HG03575 (cell line): ENCODE measurements at regions not wholly inside any gene's neighbourhood (a gene's known extent, or its start where the extent isn't known, plus 50 kb on each side); places are given as distances from the start of the nearest gene placed in this dataset.

ENCODE experiments used
- ATAC-seq: cut with Tn5 transposase; IDR thresholded peaks from one replicate; pipeline ENCODE4 v1.9.1; 2021; ENCODE audit not compliant: unreplicated experiment, insufficient number of reproducible peaks, low FRiP score; ENCODE audit errors: extremely low read depth

DNA sequence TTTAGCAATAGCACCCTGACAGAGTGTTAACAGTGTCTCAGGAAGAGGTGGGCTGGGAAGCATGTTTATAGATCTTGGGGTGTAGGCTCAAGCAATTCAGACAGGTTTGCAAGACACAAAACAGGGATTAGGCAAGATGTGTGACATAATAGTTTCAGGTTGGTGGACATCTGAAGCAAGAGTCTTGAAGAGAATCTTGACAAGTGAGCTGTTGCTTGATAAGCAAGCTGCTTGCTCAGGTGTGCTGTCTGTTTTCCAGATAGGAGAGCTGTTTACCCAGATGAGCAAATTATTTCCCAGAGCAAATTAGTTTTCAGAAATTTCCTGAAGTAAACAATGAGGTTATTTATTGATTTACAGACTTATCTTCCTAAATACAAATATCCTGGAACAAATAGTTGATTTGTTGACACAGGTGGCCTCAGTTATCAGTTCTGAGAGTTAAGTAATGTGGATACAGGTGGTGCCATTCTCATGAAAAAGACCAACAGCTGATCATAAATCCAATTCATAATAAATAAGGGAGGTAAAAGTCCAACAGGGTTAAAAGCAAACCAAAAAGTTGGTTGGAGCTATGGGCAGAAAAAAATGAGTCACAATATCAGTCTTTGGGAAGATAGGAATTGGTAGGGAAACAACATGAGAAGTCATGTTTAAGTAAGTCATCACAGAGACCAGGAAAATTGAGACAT is 437.3 kb downstream of the TBL1XR1 start:
- ATAC-seq = no peak

- no peak for ATAC-seq
These were observed 439.9 kb downstream of the TBL1XR1 start for GRCh38 chr3:176757429-176757828.

DNA sequence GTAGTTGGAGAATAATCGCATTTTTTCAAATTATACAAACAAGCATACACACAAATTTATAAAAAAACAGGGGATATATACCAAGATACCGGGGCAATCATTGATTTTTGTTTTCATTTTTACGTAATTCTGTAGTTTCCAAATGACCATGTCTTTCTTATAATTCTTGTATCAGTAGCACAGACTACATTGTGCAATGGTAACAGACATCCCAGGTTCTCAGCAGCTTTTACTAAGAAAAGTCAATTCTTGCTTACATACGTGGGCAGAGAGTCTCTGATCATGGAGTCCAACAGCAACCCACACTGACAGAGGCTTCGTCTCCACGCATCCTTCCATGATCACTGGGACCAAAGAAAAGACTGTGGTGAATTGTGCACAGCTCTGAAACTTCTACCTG is 441.3 kb downstream of the TBL1XR1 start:
- ATAC-seq = no peak

DNA sequence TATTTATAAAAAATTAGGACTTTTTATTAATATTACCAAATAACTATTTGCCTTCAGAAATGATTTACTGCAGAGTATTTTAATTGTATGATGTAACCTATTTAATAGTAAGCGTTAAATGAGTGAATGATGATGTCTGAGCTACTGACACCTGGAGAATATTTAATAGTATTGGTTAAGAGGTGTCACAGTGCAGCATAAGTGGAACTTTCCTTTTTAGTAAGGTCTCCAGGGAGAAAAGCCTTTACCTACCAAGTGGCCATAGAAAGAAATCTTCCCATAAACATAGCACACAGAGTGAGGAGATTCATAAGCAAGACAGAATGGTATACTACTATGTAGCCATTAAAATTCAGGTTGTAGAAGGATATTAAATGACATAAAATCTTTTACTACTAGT is 441.7 kb downstream of the TBL1XR1 start:
- no peak for ATAC-seq

- no peak for ATAC-seq
These were observed 455.6 kb downstream of the TBL1XR1 start for GRCh38 chr3:176741664-176742047.

DNA sequence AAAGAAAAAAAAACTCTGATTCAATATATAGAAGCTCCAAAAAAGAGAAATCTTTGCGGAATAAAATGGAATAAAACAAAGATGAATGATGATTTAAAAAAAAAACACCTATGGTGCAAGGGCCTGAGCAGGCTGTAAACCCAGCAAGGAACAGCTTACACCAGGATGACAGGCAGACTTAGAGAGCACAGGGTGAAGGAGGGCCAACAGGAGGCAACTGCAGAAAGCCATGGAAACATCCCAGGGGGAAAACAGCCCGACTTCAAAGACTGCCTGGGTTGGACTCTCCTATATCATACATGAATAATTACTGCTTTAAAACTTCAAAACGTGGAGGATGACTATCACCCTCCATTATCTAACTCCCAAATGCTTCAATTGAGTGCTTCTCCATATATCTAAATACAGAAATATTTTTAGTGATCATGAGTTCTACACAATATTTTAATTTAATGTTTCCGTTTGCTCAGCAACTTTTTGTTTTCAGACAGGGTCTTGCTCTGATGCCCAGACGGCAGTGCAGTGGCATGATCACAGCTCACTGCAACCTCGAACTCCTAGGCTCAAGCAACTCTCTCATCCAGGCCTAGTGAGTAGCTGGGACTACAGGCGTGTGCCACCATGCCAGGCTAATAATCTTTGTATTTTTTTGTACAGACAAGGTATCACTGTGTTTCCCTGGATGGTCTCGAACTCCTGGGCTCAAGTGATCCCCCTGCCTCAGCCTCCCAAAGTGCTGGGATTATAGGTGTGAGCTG is 456.2 kb downstream of the TBL1XR1 start:
- no peak for ATAC-seq

DNA sequence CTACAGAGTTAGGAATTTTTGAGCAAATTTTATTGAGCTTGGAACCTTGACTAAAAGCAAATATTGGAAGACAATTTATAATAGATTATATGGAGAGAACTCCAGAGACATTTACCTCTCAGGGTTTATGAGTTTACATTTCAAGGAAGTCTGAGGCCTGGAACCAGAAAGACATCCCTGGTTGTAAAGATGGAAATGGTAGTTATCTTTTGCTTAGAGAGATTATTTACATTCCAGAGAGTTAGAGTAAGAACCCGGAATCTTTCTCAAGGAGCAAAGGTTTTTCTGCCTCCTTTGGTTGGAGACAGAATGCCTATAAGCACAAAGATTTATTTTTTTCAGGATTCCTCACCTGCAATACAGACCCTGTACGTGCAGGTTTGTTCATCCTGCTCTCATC is 458.1 kb downstream of the TBL1XR1 start:
- ATAC-seq = no peak

DNA sequence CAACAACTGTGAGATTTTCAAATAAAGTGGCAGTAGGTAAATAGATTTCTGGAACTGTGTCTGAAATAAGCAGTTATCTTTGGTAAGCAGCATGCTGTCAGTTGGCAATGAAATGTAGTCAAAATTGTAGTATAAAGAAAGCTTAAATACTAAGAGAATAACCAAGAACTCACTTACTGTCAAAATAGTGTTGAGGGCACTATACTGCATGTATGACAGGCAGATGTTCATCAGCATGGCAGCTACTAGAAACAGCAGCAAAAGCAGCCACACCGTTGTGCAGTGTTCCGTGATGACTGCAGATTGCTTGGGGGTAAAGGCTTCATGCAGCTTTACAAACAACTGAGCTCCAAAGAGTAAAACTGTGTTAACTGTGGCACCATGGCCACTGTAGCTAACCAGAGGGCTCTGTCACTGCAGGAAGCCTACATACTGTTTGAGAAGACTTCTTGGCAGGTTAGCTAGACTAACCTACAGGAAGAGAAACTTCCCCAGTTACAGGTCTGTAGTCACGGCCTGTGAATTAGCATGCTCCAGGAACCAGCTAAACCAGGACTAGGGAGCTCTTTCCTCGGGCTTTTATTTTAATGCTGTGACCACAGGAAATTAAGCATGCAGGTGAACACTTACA is 459.7 kb downstream of the TBL1XR1 start:
- no peak for ATAC-seq

DNA sequence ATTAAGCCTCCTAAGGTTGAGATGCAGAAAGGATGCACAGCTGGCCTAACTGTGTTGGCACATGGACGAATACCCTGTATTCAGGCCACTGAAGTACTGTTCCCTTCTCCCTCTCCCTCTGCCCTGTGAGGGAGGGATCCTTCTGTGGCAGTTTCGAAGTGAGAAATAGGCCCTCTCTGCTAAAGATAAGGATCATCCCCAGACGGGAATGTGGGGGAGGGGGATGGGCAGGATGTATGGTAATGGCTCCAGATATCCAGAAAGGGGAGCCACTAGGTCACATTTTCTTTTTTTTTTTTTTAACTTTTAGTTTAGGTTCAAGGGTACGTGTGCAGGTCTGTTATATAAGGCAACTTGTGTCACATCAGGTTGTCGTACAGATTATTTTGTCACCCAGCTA is 463.1 kb downstream of the TBL1XR1 start:
- no peak for ATAC-seq

DNA sequence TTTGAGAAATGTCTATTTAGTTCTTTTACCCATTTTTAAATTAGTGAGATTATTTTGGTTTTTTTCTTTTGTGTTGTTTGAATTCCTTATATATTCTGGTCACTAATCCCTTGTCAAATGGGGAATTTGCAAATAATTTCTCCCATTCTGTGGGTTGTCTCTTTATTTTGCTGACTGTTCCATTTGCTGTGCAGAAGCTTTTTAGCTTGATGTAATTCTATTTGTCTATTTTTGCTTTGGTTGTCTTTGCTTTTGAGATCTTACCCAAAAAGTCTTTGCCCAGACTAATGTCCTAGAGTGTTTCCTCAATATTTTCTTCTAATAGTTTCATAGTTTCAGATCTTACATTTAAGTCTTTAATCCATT is 472.9 kb downstream of the TBL1XR1 start:
- no peak for ATAC-seq

GRCh38 chr3:176723758-176724393 is 473.4 kb downstream of the TBL1XR1 start:
- no peak for ATAC-seq

DNA sequence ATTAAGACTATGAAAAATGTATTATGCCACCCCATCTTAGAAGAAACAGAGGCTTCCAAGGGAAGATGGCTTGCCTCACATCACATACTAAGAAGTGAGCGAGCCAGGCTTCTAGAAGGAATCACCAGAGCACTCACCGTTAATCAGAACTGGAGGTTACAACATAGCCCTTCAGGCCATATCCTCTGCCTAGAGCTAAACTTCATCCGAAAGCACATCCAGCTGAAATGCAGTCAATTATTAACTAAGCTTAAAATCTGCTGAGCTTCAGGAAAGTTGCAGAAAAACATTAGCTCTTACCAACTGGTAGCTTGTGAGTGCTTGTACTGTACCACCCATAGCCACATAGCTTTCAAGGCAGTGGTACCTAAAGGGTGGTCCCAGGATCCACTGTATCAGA is 483.2 kb downstream of the TBL1XR1 start:
- no peak for ATAC-seq

DNA sequence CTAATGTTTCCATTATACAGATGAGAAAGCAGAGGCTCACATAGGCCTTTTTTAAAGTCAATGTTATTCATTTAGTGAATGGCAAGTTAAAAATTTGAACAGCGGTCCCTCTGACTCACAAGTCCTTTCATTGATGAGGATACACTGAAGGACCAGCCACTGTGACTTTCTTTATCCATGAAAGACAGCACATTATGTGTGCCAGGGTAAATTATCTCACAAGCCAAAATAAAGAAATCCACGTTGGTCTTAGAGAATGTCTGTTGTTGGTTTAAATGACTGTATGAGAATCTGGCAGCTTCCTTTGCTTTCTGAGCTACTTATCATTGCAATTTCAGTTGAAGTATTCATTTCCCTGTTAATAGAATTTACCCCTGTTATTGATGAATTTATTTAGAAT is 485.1 kb downstream of the TBL1XR1 start:
- ATAC-seq = no peak

- no peak for ATAC-seq
These were observed 498.0 kb downstream of the TBL1XR1 start for GRCh38 chr3:176699288-176699687.

- ATAC-seq = no peak
These were observed 499.9 kb downstream of the TBL1XR1 start for GRCh38 chr3:176697284-176697889.

DNA sequence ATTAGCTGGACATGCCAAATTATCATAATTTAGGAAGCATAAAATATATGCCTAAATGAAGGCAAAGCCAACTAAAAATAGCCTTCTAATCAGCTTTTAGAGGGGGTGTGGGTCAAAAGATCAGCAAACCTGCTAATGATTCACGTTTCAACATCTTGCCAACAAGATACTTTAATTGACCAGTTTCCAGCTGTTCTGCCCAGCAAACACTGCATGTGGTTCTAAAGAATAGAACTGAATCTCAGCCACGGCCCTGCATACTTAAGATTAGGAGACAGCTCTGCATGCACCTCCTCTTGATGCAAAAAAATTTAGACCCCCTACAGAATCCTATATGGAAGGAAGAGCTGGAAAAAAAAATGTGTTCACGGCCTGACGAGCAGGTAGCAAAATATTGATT is 500.5 kb downstream of the TBL1XR1 start:
- no peak for ATAC-seq

DNA sequence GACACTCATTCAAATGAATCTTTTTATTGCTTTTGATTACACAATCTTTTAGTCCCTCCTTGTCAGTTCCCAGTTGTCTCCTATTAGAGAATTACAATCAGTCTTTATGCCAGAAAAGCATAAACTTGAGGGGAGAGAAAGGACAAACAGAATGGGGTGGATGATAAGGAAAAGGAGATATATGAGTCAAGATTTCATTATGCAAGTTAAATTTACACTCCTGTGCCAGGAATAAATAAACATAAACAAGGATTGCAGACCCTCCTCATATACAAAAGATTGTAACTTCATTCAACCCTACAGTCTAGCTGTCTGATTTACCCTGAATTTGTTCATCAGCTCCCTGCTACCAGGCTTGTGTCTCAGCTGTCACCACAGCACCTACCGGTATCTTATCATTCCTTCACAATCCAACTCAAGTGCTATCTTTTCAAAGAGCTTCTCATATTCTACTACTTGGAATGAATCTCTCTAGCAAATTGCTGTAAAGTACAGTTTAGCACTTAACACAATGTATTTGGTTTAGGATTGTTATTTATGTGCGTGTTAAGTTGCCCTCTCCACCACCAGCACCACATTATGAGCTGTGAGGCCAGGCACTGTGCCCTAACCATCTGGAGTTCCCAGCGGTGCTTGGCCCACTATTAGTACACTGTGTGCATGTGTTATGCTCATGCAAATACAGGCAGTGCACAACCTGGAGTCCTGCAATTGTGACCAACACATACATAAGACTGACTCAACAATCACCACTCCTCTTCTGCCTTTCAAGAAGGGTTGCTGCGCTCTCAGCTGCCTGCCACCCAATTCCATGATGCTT is 504.1 kb downstream of the TBL1XR1 start:
- ATAC-seq = no peak

DNA sequence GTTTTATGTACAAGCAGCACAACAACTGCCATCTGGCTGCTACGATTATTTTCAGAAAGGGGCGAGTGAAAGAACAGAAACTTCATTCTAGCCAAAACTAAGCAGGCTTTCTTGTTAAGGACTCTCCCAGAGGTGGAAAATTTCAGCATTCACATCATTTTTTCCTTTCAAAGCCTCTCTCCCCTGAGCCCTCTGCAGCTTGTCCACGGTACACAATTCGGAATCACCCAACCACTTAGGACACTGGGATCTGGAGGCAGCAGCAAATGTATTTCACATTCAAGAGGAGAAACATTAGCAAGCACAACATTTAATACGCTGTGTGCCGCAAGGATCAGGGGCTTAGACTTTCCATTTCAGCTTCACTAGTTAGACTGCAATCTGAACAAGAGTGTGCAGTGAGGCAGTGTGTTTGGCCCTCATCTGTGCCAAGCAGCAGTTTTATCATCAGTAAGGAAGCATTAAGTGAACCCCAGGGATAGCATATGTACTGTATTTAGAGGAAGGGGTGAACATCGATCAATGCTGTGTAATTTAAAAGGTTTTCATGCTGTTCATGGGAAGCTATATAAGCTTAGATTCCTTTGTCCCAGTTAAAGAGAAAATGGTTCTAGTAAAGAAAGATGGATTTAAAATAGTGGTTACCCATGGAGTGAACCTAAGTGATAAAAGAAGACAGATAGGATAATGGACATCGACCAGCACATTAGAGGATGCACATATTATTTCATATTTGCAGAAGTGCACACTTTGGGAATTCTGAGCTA is 504.9 kb downstream of the TBL1XR1 start:
- no peak for ATAC-seq
